Panc1 (cell line): ENCODE measurements at regions not wholly inside any gene's neighbourhood (a gene's known extent, or its start where the extent isn't known, plus 50 kb on each side); places are given as distances from the start of the nearest gene placed in this dataset.

Source experiments
- ATAC-seq: fragments of 200-7000 bp; cut with Tn5 transposase; 2 replicates; pipeline ENCODE4 v1.9.1; 2020; ENCODE audit warnings: mild to moderate bottlenecking, moderate library complexity
- BruUV-seq: library from RNA; stranded (reverse); fragments of 400-500 nt; replicated peaks from 2 replicates; lab custom pipeline; 2021; lab: Mats Ljungman, UMichigan
- CTCF ChIA-PET: fragments of 300-600 bp; sonication (Branson Sonifier 250); formaldehyde crosslinking; loops from one replicate; lab custom pipeline; 2022; ENCODE audit warnings: antibody characterized with exemption; lab: Charles Lee
- POLR2A ChIA-PET: fragments of 300-600 bp; sonication (Branson Sonifier 250); formaldehyde crosslinking; loops from one replicate; lab custom pipeline; 2022; ENCODE audit warnings: antibody characterized with exemption; lab: Charles Lee
- DNase-seq: peaks from one replicate; pipeline ENCODE4 v3.0.0-alpha.2; 2010; ENCODE audit warnings: low read depth, low spot score
- H3K27ac ChIP-seq: 2 replicates; pipeline ENCODE4 v1.5.1; 2011; ENCODE audit warnings: mild to moderate bottlenecking, low read length, inconsistent platforms
- H3K27me3 ChIP-seq: fragments of 200-500 bp; sonication (Bioruptor generic); 2 replicates; pipeline ENCODE4 v1.6.0; 2014; ENCODE audit warnings: low read length, inconsistent platforms; ENCODE audit not compliant: control insufficient read depth, insufficient read depth
- H3K36me3 ChIP-seq: fragments of 200-500 bp; sonication (Bioruptor generic); 2 replicates; pipeline ENCODE4 v1.5.1; 2014; ENCODE audit warnings: inconsistent platforms, mild to moderate bottlenecking, low read length, moderate library complexity; ENCODE audit not compliant: control insufficient read depth, insufficient read depth
- H3K4me1 ChIP-seq: 2 replicates; pipeline ENCODE4 v1.5.1; 2011; ENCODE audit warnings: inconsistent platforms, mild to moderate bottlenecking, low read length, moderate library complexity; ENCODE audit not compliant: control insufficient read depth, insufficient read depth
- H3K4me3 ChIP-seq, 2 experiments: 2 replicates each; pipeline ENCODE4 v1.5.1; 2011 to 2012; ENCODE audit warnings: low read depth in 2 of 2, low read length in 2 of 2, mild to moderate bottlenecking in 2 of 2, inconsistent platforms in 1 of 2, moderate library complexity in 1 of 2
- H3K9me3 ChIP-seq: fragments of 200-500 bp; sonication (Bioruptor generic); 2 replicates; pipeline ENCODE4 v1.5.1; 2014; ENCODE audit warnings: low read depth, mild to moderate bottlenecking, inconsistent platforms, low read length, moderate library complexity; ENCODE audit not compliant: control insufficient read depth, insufficient read depth
- CTCF ChIP-seq: fragments of 450-650 bp; IDR thresholded peaks from 2 replicates; pipeline ENCODE4 v1.5.1; 2017; ENCODE audit warnings: mild to moderate bottlenecking
- POLR2AphosphoS5 ChIP-seq: IDR thresholded peaks from 2 replicates; pipeline ENCODE4 v1.6.1; 2012; ENCODE audit warnings: mild to moderate bottlenecking, low read depth, low read length, moderate library complexity
- SIN3A ChIP-seq: IDR thresholded peaks from 2 replicates; pipeline ENCODE4 v1.6.1; 2012; ENCODE audit warnings: low read depth, mild to moderate bottlenecking, low read length, moderate library complexity, borderline replicate concordance; ENCODE audit not compliant: insufficient read depth
- TCF7L2 ChIP-seq: IDR thresholded peaks from 2 replicates; pipeline ENCODE4 v1.6.1; 2011; ENCODE audit warnings: mild to moderate bottlenecking, low read depth, low read length, inconsistent platforms
- in situ Hi-C: cut with HindIII; loops from 2 replicates; pipeline ENCODE4 v1.10.0; 2016; ENCODE audit warnings: low sequenced_read_pairs, low pct_unique_long_range_greater_than_20kb
- intact Hi-C: fragments of 100-400 bp; cut with micrococcal nuclease; formaldehyde crosslinking; loops from one replicate; pipeline ENCODE4 v1.10.0; 2022; ENCODE audit not compliant: unreplicated experiment
- TF ChIP-seq, protein P1 (sequence below), 2 experiments: IDR thresholded peaks; 2 replicates each; pipeline ENCODE4 v1.6.1; 2011 to 2012; ENCODE audit warnings: low read depth in 2 of 2, control low read depth in 1 of 2, low read length in 1 of 2, mild to moderate bottlenecking in 1 of 2, moderate library complexity in 1 of 2; ENCODE audit not compliant: insufficient read depth in 1 of 2

GRCh38 chr20:12410783-12411182 is 493.1 kb downstream of the BTBD3 start:
- Histone ChIP-seq H3K36me3 (no peaks in the 10 kb centered on the region), H3K4me1 (no peaks in the 10 kb centered on the region), H3K27ac (no peak overlapping the region), H3K27me3 (no peaks in the 10 kb centered on the region), H3K9me3 (no peaks in the 10 kb centered on the region), H3K4me3 (no peak overlapping the region)
- TF ChIP-seq SIN3A (no peak), POLR2AphosphoS5 (no peak), CTCF (no peak), TCF7L2 (no peak)
- TF ChIP-seq, protein P1, sequence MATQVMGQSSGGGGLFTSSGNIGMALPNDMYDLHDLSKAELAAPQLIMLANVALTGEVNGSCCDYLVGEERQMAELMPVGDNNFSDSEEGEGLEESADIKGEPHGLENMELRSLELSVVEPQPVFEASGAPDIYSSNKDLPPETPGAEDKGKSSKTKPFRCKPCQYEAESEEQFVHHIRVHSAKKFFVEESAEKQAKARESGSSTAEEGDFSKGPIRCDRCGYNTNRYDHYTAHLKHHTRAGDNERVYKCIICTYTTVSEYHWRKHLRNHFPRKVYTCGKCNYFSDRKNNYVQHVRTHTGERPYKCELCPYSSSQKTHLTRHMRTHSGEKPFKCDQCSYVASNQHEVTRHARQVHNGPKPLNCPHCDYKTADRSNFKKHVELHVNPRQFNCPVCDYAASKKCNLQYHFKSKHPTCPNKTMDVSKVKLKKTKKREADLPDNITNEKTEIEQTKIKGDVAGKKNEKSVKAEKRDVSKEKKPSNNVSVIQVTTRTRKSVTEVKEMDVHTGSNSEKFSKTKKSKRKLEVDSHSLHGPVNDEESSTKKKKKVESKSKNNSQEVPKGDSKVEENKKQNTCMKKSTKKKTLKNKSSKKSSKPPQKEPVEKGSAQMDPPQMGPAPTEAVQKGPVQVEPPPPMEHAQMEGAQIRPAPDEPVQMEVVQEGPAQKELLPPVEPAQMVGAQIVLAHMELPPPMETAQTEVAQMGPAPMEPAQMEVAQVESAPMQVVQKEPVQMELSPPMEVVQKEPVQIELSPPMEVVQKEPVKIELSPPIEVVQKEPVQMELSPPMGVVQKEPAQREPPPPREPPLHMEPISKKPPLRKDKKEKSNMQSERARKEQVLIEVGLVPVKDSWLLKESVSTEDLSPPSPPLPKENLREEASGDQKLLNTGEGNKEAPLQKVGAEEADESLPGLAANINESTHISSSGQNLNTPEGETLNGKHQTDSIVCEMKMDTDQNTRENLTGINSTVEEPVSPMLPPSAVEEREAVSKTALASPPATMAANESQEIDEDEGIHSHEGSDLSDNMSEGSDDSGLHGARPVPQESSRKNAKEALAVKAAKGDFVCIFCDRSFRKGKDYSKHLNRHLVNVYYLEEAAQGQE (IDR thresholded peaks at IDR 0.05; ENCODE audit: insufficient read depth in 1 of 2, low read depth in 2 of 2, low read length in 1 of 2), result no peak
- intact Hi-C loops, result no loop called here
- CTCF ChIA-PET, result no interaction called here
- DNase-seq (no peak), ATAC-seq (no peak)
- in situ Hi-C loops, result no loop called here
- BruUV-seq, result no TSS peak
- POLR2A ChIA-PET, result no interaction called here

GRCh38 chr20:12411246-12411940 is 493.7 kb downstream of the BTBD3 start:
- Histone ChIP-seq H3K4me1 (no peaks in the 10 kb centered on the region), H3K27me3 (no peaks in the 10 kb centered on the region), H3K36me3 (no peaks in the 10 kb centered on the region), H3K9me3 (no peaks in the 10 kb centered on the region), H3K4me3 (no peak overlapping the region), H3K27ac (no peak overlapping the region)
- intact Hi-C loops, result no loop called here
- ATAC-seq (no peak), DNase-seq (no peak)
- no TSS peak for BruUV-seq
- CTCF ChIA-PET, result no interaction called here
- in situ Hi-C loops, result no loop called here
- TF ChIP-seq TCF7L2, result no peak
- TF ChIP-seq, protein P1 (IDR thresholded peaks at IDR 0.05; ENCODE audit: insufficient read depth in 1 of 2, low read depth in 2 of 2, low read length in 1 of 2), result no peak
- no peak for TF ChIP-seq SIN3A
- no peak for TF ChIP-seq CTCF
- TF ChIP-seq POLR2AphosphoS5, result no peak
- POLR2A ChIA-PET, result no interaction called here
